ENCODE measurements at regions not wholly inside any gene's neighbourhood (a gene's known extent, or its start where the extent isn't known, plus 50 kb on each side); places are given as distances from the start of the nearest gene placed in this dataset.

DNA sequence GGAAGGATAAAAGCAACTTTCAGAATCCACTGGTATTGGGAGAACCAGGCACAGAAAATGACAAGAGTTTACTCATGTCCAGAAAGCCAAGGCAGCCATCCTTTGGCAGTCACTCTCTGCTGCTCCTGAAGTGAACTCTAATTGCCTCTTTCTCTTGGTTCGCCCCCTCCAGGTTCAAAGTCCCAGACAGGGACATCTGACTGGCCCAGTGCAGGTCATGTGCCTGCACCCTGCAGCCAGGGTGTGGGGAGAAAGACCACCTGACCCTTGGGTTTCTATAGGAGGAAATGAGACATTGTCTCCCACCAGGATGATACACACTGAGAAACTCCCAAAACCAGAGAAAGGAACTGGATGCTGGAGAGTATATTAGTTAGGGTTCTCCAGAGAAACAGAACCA, 103.9 kb upstream of the SYT6 start:
- TF ChIP-seq CTCF (IDR thresholded peaks at IDR 0.05) (no peak), POLR2A (IDR thresholded peaks at IDR 0.05) (no peak)
